Lung (tissue), 11 donors: ENCODE measurements at regions not wholly inside any gene's neighbourhood (a gene's known extent, or its start where the extent isn't known, plus 50 kb on each side); places are given as distances from the start of the nearest gene placed in this dataset.
"Not testable (repeated sequence)": the region's sequence is repeated elsewhere in the genome, so short reads cannot be mapped to it uniquely, and the experiment has no call there.

Source experiments
- ATAC-seq: fragments of 200-7000 bp; cut with Tn5 transposase; one replicate; pipeline ENCODE4 v1.9.1; 2020; ENCODE audit warnings: moderate number of reproducible peaks; ENCODE audit not compliant: insufficient read depth, low FRiP score
- DNase-seq, 3 donors: peaks; one replicate each; pipeline ENCODE4 v3.0.0-alpha.2; 2013 to 2017
- H3K27ac ChIP-seq, 2 donors: one replicate each; pipeline ENCODE4 v1.5.1; 2013; ENCODE audit warnings: mild to moderate bottlenecking in 2 of 2, moderate library complexity in 2 of 2, control low read depth in 1 of 2, inconsistent platforms in 1 of 2, low read depth in 1 of 2, low read length in 1 of 2
- H3K27me3 ChIP-seq, 3 donors: one replicate each; pipeline ENCODE4 v1.5.1; 2013; ENCODE audit warnings: low read length in 2 of 3; ENCODE audit not compliant: control insufficient read depth in 3 of 3, insufficient read depth in 3 of 3
- H3K36me3 ChIP-seq, 4 donors: one replicate each; pipeline ENCODE4 v1.5.1; 2013; ENCODE audit warnings: low read length in 4 of 4, mild to moderate bottlenecking in 1 of 4, moderate library complexity in 1 of 4; ENCODE audit not compliant: control insufficient read depth in 4 of 4, insufficient read depth in 4 of 4
- H3K4me1 ChIP-seq, 5 donors: one replicate each; pipeline ENCODE4 v1.5.1; 2013; ENCODE audit warnings: low read length in 5 of 5, mild to moderate bottlenecking in 2 of 5, moderate library complexity in 1 of 5; ENCODE audit not compliant: control insufficient read depth in 5 of 5, insufficient read depth in 5 of 5
- H3K4me3 ChIP-seq: one replicate; pipeline ENCODE4 v1.5.1; 2013; ENCODE audit warnings: mild to moderate bottlenecking, control low read depth, moderate library complexity
- H3K9ac ChIP-seq, 2 donors: one replicate each; pipeline ENCODE4 v1.5.1; 2013; ENCODE audit warnings: low read length in 2 of 2, control low read depth in 1 of 2; ENCODE audit not compliant: insufficient read depth in 1 of 2
- H3K9me3 ChIP-seq, 4 donors: one replicate each; pipeline ENCODE4 v1.5.1; 2013; ENCODE audit warnings: low read length in 3 of 4, mild to moderate bottlenecking in 1 of 4, moderate library complexity in 1 of 4; ENCODE audit not compliant: control insufficient read depth in 4 of 4, insufficient read depth in 3 of 4
- CTCF ChIP-seq: IDR thresholded peaks from 2 replicates; pipeline ENCODE4 v1.5.1; 2012; ENCODE audit warnings: mild to moderate bottlenecking; ENCODE audit errors: control extremely low read depth, extremely low read depth
- WGBS, 2 donors: extraction: QIAGEN DNeasy Blood & Tissue Kit; methylation state at CpG; one replicate each; pipeline ENCODE4 v1.1.7; 2013; 5-methylcytosine and 5-hydroxymethylcytosine counted together
- donor health status: control.
- donor health status: control.
- donor health status: Bipolar disorder and iron deficiency.
- donor health status: healthy.
- donor health status: DM: yes; HTN: yes; CAD: no.

- DNase-seq, result no peak
- Histone ChIP-seq H3K27me3 (peaks cover 0 to 5% (median 4%) of the 10 kb centered on the region in 3 donors), H3K27ac (no peak overlapping the region), H3K4me3 (no peak overlapping the region), H3K9me3 (peaks cover 0 to 2% (median 0%) of the 10 kb centered on the region in 4 donors), H3K36me3 (no peaks in the 10 kb centered on the region), H3K9ac (no peak overlapping the region), H3K4me1 (no peaks in the 10 kb centered on the region)
- WGBS, 2 donors, result 79 to 84% methylated on average over 5 to 6 of the region's 6 CpGs
- ATAC-seq, result no peak
- no peak for TF ChIP-seq CTCF
Measured at GRCh38 chr14:101683365-101683764, 78.1 kb upstream of the PPP2R5C start.

- WGBS, 2 donors, result 58 to 66% methylated on average over 6 of the region's 6 CpGs
- H3K36me3 ChIP-seq, result no peaks in the 10 kb centered on the region
- DNase-seq (no peak), ATAC-seq (no peak)
- H3K4me1 ChIP-seq, result no peaks in the 10 kb centered on the region
- peaks cover 0 to 2% (median 0%) of the 10 kb centered on the region in 4 donors for H3K9me3 ChIP-seq
- H3K9ac ChIP-seq, result no peak overlapping the region
- no peak overlapping the region for H3K4me3 ChIP-seq
- TF ChIP-seq CTCF, result no peak
- H3K27me3 ChIP-seq, result peaks cover 0 to 5% (median 4%) of the 10 kb centered on the region in 3 donors
- no peak overlapping the region for H3K27ac ChIP-seq
Measured at GRCh38 chr14:101687756-101688546, 73.6 kb upstream of the PPP2R5C start.

- H3K36me3 ChIP-seq, result no peaks in the 10 kb centered on the region
- ATAC-seq (no peak), DNase-seq (no peak)
- 96 to 97% methylated on average over 25 of the region's 25 CpGs for WGBS, 2 donors
- H3K4me1 ChIP-seq, result no peaks in the 10 kb centered on the region
- peaks cover 0 to 2% (median 0%) of the 10 kb centered on the region in 3 donors for H3K27me3 ChIP-seq
- H3K4me3 ChIP-seq, result no peak overlapping the region
- no peak overlapping the region for H3K9ac ChIP-seq
- no peaks in the 10 kb centered on the region for H3K9me3 ChIP-seq
- no peak overlapping the region for H3K27ac ChIP-seq
- no peak for TF ChIP-seq CTCF
Measured at GRCh38 chr14:101689039-101689501, 72.4 kb upstream of the PPP2R5C start.

DNA sequence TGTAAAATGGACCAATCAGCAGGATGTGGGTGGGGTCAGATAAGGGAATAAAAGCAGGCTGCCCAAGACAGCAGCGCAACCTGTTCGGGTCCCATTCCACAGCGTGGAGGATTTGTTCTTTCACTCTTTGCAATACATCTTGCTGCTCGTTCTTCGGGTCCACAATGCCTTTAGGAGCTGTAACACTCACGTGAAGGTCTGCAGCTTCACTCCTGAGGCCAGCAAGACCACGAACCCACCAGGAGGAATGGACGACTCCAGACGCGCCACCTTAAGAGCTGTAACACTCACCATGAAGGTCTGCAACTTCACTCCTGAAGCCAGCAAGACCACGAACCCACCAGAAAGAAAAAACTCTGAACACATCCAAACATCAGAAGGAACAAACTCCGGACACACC lies 71.5 kb upstream of the PPP2R5C start:
- WGBS, 2 donors, result 92 to 93% methylated on average over 12 of the region's 12 CpGs
- ATAC-seq, H3K4me3 ChIP-seq, H3K9me3 ChIP-seq, H3K9ac ChIP-seq, H3K36me3 ChIP-seq, H3K27me3 ChIP-seq, H3K27ac ChIP-seq, DNase-seq, H3K4me1 ChIP-seq: not testable (repeated sequence)
